ENCODE measurements at regions not wholly inside any gene's neighbourhood (a gene's known extent, or its start where the extent isn't known, plus 50 kb on each side); places are given as distances from the start of the nearest gene placed in this dataset.

GRCh38 chr12:24711056-24712008, 237.6 kb downstream of the BCAT1 start:
- CTCF ChIA-PET (ENCODE audit: low intra/inter-chr PET ratio), result no interaction called here
- FAIRE-seq, result no peak

GRCh38 chr12:24709216-24709615, 239.7 kb downstream of the BCAT1 start:
- Histone ChIP-seq H3K27me3 (ENCODE audit: control insufficient read depth in 2 of 2, insufficient read depth in 2 of 2, low read length in 2 of 2) (no peaks in the 10 kb centered on the region), H3K27ac (ENCODE audit: extremely low read depth, low read depth, low read length) (peak overlapping the region; percentile 55; the same call in 2 of the 3 replicates), H3K36me3 (ENCODE audit: control insufficient read depth, insufficient read depth, low read length) (no peaks in the 10 kb centered on the region), H4K20me1 (replicated peaks; ENCODE audit: control insufficient read depth, insufficient read depth, low read length) (no peaks in the 10 kb centered on the region), H3K79me2 (ENCODE audit: control insufficient read depth, insufficient read depth, low read length) (no peaks in the 10 kb centered on the region), H3K9me3 (replicated peaks; ENCODE audit: control insufficient read depth, insufficient read depth, low read depth, low read length) (no peaks in the 10 kb centered on the region), H3K4me3 (no peak overlapping the region), H3K4me1 (replicated peaks in 1 of 2; ENCODE audit: control insufficient read depth in 2 of 2, insufficient read depth in 2 of 2, low read length in 2 of 2) (peaks cover 0 to 22% of the 10 kb centered on the region in 2 experiments; a peak in 3 of 5 replicates), H2AFZ (ENCODE audit: low read depth, low read length) (peak overlapping the region; percentile 27), H3K4me2 (ENCODE audit: insufficient read depth, low read length) (0 out of 2 replicates have a peak overlapping the region, but pooled peaks have one; percentile 2), H3K9ac (ENCODE audit: insufficient read depth in 1 of 2, low read depth in 2 of 2, low read length in 2 of 2) (no peak overlapping the region), H3K9me1 (ENCODE audit: control insufficient read depth, insufficient read depth, low read length) (no peaks in the 10 kb centered on the region)
- in situ Hi-C loops (cut with MboI), result no loop called here
- POLR2A ChIA-PET, result no interaction called here
- peak; percentile 77 for ATAC-seq
- FAIRE-seq, result peak; percentile 84
- DNase-seq (ENCODE audit: extremely low read depth in 1 of 4, low spot score in 3 of 4), result peak; percentile 36 to 68 (median 52)
- WGBS (ENCODE audit: insufficient coverage, low coverage, missing lambda C conversion rate), result 0% methylated on average over 2 of the region's 2 CpGs
- intact Hi-C loops (cut with micrococcal nuclease), result no loop called here
- no TSS peak for BruUV-seq (replicated peaks)
- CTCF ChIA-PET (ENCODE audit: low intra/inter-chr PET ratio), result no interaction called here
- peak; percentile 80 for TF ChIP-seq ARID1B (IDR thresholded peaks at IDR 0.05)
- peak; percentile 99 for TF ChIP-seq ATF3 (IDR thresholded peaks at IDR 0.05)
- TF ChIP-seq ATF3 (CRISPR knock-in tag; conservative IDR thresholded peaks at IDR 0.05), result no peak
- peak; percentile 92 for TF ChIP-seq SMARCE1 (IDR thresholded peaks at IDR 0.05)
- TF ChIP-seq FOSL1 (tag; conservative IDR thresholded peaks at IDR 0.05), result peak; percentile 91
- TF ChIP-seq HINFP (tag; conservative IDR thresholded peaks at IDR 0.05; ENCODE audit: low read depth), result no peak
- peak; percentile 52 to 54 for TF ChIP-seq KDM1A (IDR thresholded peaks at IDR 0.05)
- TF ChIP-seq JUN (IDR thresholded peaks at IDR 0.05; ENCODE audit: borderline replicate concordance, low read depth, low read length), result peak; percentile 84
- no peak for TF ChIP-seq JUN (CRISPR knock-in tag; IDR thresholded peaks at IDR 0.05; ENCODE audit: borderline replicate concordance)
- peak; percentile 89 for TF ChIP-seq ZNF316 (IDR thresholded peaks at IDR 0.05)

More at GRCh38 chr12:24711056-24712008, 237.6 kb downstream of the BCAT1 start:
- ATAC-seq (no peak), DNase-seq (ENCODE audit: extremely low read depth in 1 of 4, low spot score in 3 of 4) (no peak)
- H3K27ac ChIP-seq (ENCODE audit: extremely low read depth, low read depth, low read length), result no peak overlapping the region
- H2AFZ ChIP-seq (ENCODE audit: low read depth, low read length), result 0 out of 2 replicates have a peak overlapping the region, but pooled peaks have one; percentile 9
- intact Hi-C loops (cut with micrococcal nuclease) (no loop called here), in situ Hi-C loops (cut with MboI) (no loop called here)
- no peak overlapping the region for H3K4me2 ChIP-seq (ENCODE audit: insufficient read depth, low read length)
- no peaks in the 10 kb centered on the region for H3K36me3 ChIP-seq (ENCODE audit: control insufficient read depth, insufficient read depth, low read length)
- H4K20me1 ChIP-seq (replicated peaks; ENCODE audit: control insufficient read depth, insufficient read depth, low read length), result no peaks in the 10 kb centered on the region
- H3K9ac ChIP-seq (ENCODE audit: insufficient read depth in 1 of 2, low read depth in 2 of 2, low read length in 2 of 2), result no peak overlapping the region
- no peaks in the 10 kb centered on the region for H3K27me3 ChIP-seq (ENCODE audit: control insufficient read depth in 2 of 2, insufficient read depth in 2 of 2, low read length in 2 of 2)
- H3K9me1 ChIP-seq (ENCODE audit: control insufficient read depth, insufficient read depth, low read length), result no peaks in the 10 kb centered on the region
- TF ChIP-seq ZNF584 (CRISPR knock-in tag; IDR thresholded peaks at IDR 0.05; ENCODE audit: low read depth) (no peak), RBM25 (IDR thresholded peaks at IDR 0.05; ENCODE audit: low read depth, low read length, severe bottlenecking) (peak; percentile 98), ZKSCAN1 (IDR thresholded peaks at IDR 0.05; ENCODE audit: low read depth, low read length) (no peak), KDM1A (IDR thresholded peaks at IDR 0.05) (peak in 1 of 2 experiments; percentile 45; a peak in 1 of 4 replicates), BCOR (IDR thresholded peaks at IDR 0.05) (peak; percentile 72), NCOA4 (IDR thresholded peaks at IDR 0.05; ENCODE audit: partially characterized antibody) (no peak)
- H3K9me3 ChIP-seq (replicated peaks; ENCODE audit: control insufficient read depth, insufficient read depth, low read depth, low read length), result no peaks in the 10 kb centered on the region
- no peaks in the 10 kb centered on the region for H3K79me2 ChIP-seq (ENCODE audit: control insufficient read depth, insufficient read depth, low read length)
- WGBS (ENCODE audit: insufficient coverage, low coverage, missing lambda C conversion rate), result 84% methylated on average over 6 of the region's 6 CpGs
- peaks cover 0 to 14% of the 10 kb centered on the region in 2 experiments; a peak in 3 of 5 replicates for H3K4me1 ChIP-seq (replicated peaks in 1 of 2; ENCODE audit: control insufficient read depth in 2 of 2, insufficient read depth in 2 of 2, low read length in 2 of 2)
- BruUV-seq (replicated peaks), result no TSS peak
- POLR2A ChIA-PET, result interaction anchor here (1.1 to 1.8 kb wide), 2 partner anchors 12 to 14 kb away, joined by 3 to 4 read pairs; no protein-coding TSS in a partner anchor
- no peak overlapping the region for H3K4me3 ChIP-seq
